OCI-LY1 (cell line): ENCODE measurements at regions not wholly inside any gene's neighbourhood (a gene's known extent, or its start where the extent isn't known, plus 50 kb on each side); places are given as distances from the start of the nearest gene placed in this dataset.

Experiments used
- H2AFZ ChIP-seq: fragments of 200-600 bp; sonication (generic), shearing (Covaris generic); 2 replicates; pipeline ENCODE4 v1.6.0; 2014; ENCODE audit warnings: antibody characterized with exemption, mild to moderate bottlenecking, low read length
- H3F3A ChIP-seq: fragments of 200-600 bp; sonication (generic), shearing (Covaris generic); 2 replicates; pipeline ENCODE4 v1.6.0; 2014; ENCODE audit warnings: mild to moderate bottlenecking, antibody characterized with exemption, low read length, moderate library complexity; ENCODE audit not compliant: insufficient read depth
- H3K27ac ChIP-seq: fragments of 200-600 bp; sonication (generic); 2 replicates; pipeline ENCODE4 v1.5.1; 2014; ENCODE audit warnings: low read length, mixed run types, mild to moderate bottlenecking, low read depth; ENCODE audit not compliant: poor library complexity, severe bottlenecking
- H3K27me3 ChIP-seq: fragments of 200-600 bp; sonication (generic); 2 replicates; pipeline ENCODE4 v1.6.0; 2014; ENCODE audit warnings: antibody characterized with exemption, mild to moderate bottlenecking, low read length, moderate library complexity; ENCODE audit not compliant: insufficient read depth
- H3K36me3 ChIP-seq: fragments of 200-600 bp; sonication (generic); 2 replicates; pipeline ENCODE4 v1.6.1; 2014; ENCODE audit warnings: mild to moderate bottlenecking, antibody characterized with exemption, low read length, moderate library complexity, mixed read lengths; ENCODE audit not compliant: insufficient read depth
- H3K4me1 ChIP-seq: fragments of 200-600 bp; sonication (generic); 2 replicates; pipeline ENCODE4 v1.5.1; 2014; ENCODE audit warnings: mild to moderate bottlenecking, low read length, moderate library complexity; ENCODE audit not compliant: insufficient read depth, severe bottlenecking
- H3K4me2 ChIP-seq: fragments of 200-600 bp; sonication (generic), shearing (Covaris generic); 2 replicates; pipeline ENCODE4 v1.6.1; 2014; ENCODE audit warnings: low read length
- H3K4me3 ChIP-seq: fragments of 200-600 bp; sonication (generic); 2 replicates; pipeline ENCODE4 v1.5.1; 2014; ENCODE audit warnings: low read length, low read depth, mild to moderate bottlenecking, mixed read lengths; ENCODE audit not compliant: poor library complexity, severe bottlenecking
- H3K79me2 ChIP-seq: fragments of 200-600 bp; shearing (Covaris generic); 2 replicates; pipeline ENCODE4 v1.6.1; 2016; ENCODE audit warnings: mixed run types, low read length, mixed read lengths; ENCODE audit not compliant: insufficient read depth
- H3K9ac ChIP-seq: fragments of 200-600 bp; sonication (generic), shearing (Covaris generic); 2 replicates; pipeline ENCODE4 v1.6.1; 2014; ENCODE audit warnings: mild to moderate bottlenecking, low read length, mixed read lengths
- H3K9me2 ChIP-seq: fragments of 200-600 bp; sonication (generic), shearing (Covaris generic); 2 replicates; pipeline ENCODE4 v1.6.1; 2014; ENCODE audit warnings: low read depth, mild to moderate bottlenecking, low read length, mixed read lengths
- H3K9me3 ChIP-seq: fragments of 200-600 bp; shearing (Covaris generic); 2 replicates; pipeline ENCODE4 v1.6.1; 2014; ENCODE audit warnings: low read length, mixed read lengths
- H4K20me1 ChIP-seq: fragments of 200-600 bp; sonication (generic), shearing (Covaris generic); 2 replicates; pipeline ENCODE4 v1.6.0; 2016; ENCODE audit warnings: mild to moderate bottlenecking, low read length; ENCODE audit not compliant: insufficient read depth
- EZH2 ChIP-seq: fragments of 200-600 bp; sonication (generic), shearing (Covaris generic); IDR thresholded peaks from 2 replicates; pipeline ENCODE4 v1.8.0; 2017; ENCODE audit warnings: borderline replicate concordance, mixed run types, mild to moderate bottlenecking, antibody characterized with exemption, low read length, moderate library complexity, mixed read lengths
- TF ChIP-seq, protein P1 (sequence below): fragments of 200-600 bp; sonication (generic), shearing (Covaris generic); IDR thresholded peaks from 2 replicates; pipeline ENCODE4 v1.5.1; 2017; ENCODE audit warnings: mild to moderate bottlenecking, antibody characterized with exemption, low read length, moderate library complexity, mixed read lengths

DNA sequence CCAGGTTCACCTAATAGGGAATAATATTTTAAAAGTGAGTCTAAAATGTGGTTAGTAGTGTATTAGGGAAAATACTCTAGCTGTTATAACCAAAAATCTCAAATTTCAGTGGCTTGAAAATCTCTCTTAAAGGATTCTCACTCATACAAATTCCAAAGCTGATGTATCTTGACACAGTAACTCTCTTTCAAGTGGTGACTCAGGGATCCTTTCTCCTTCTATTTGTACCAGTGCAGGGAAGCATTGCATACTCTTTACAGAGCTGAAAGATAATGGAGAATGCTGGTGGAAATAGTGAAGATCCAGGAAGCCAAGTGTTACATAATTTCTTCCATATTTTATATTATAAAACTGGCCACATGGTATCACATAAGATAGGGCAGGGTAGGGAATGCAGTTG lies 560.2 kb upstream of the CDH9 start:
- no peaks in the 10 kb centered on the region for H3K9me2 ChIP-seq
- H4K20me1 ChIP-seq: no peaks in the 10 kb centered on the region
- no peak overlapping the region for H2AFZ ChIP-seq
- no peak overlapping the region for H3K9ac ChIP-seq
- TF ChIP-seq, protein P1, sequence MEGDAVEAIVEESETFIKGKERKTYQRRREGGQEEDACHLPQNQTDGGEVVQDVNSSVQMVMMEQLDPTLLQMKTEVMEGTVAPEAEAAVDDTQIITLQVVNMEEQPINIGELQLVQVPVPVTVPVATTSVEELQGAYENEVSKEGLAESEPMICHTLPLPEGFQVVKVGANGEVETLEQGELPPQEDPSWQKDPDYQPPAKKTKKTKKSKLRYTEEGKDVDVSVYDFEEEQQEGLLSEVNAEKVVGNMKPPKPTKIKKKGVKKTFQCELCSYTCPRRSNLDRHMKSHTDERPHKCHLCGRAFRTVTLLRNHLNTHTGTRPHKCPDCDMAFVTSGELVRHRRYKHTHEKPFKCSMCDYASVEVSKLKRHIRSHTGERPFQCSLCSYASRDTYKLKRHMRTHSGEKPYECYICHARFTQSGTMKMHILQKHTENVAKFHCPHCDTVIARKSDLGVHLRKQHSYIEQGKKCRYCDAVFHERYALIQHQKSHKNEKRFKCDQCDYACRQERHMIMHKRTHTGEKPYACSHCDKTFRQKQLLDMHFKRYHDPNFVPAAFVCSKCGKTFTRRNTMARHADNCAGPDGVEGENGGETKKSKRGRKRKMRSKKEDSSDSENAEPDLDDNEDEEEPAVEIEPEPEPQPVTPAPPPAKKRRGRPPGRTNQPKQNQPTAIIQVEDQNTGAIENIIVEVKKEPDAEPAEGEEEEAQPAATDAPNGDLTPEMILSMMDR: no peak
- TF ChIP-seq EZH2: no peak
- H3K9me3 ChIP-seq: no peaks in the 10 kb centered on the region
- H3K4me1 ChIP-seq: no peaks in the 10 kb centered on the region
- no peak overlapping the region for H3K4me2 ChIP-seq
- no peak overlapping the region for H3K4me3 ChIP-seq
- no peaks in the 10 kb centered on the region for H3F3A ChIP-seq
- no peak overlapping the region for H3K27ac ChIP-seq
- H3K36me3 ChIP-seq: no peaks in the 10 kb centered on the region
- no peaks in the 10 kb centered on the region for H3K27me3 ChIP-seq
- H3K79me2 ChIP-seq: no peaks in the 10 kb centered on the region

DNA sequence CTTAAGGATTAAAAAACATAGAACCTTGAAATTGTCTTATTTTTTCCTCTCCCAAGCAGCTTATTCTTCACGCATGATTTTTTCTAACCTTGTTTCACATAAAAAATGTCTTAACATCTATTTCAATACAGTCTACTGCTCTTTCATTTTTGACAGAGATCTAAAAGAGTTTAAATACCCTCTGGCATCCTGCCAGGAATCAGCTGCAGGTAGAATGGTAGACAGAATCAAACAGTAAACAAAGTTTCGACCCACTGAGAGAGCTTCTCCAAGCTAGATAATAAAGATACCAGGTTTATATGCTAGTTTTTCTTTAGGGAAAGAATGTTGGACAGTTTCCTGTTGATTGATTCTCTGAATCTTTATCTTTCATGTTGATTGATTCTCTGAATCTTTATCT lies 555.8 kb upstream of the CDH9 start:
- Histone ChIP-seq H3K79me2 (no peaks in the 10 kb centered on the region), H3K9me3 (no peaks in the 10 kb centered on the region), H3K36me3 (no peaks in the 10 kb centered on the region), H3K4me1 (no peaks in the 10 kb centered on the region), H2AFZ (no peak overlapping the region), H3K4me3 (no peak overlapping the region), H3K9ac (no peak overlapping the region), H3F3A (no peaks in the 10 kb centered on the region), H3K9me2 (no peaks in the 10 kb centered on the region), H4K20me1 (no peaks in the 10 kb centered on the region), H3K27ac (no peak overlapping the region), H3K4me2 (no peak overlapping the region), H3K27me3 (no peaks in the 10 kb centered on the region)
- TF ChIP-seq, protein P1: no peak
- no peak for TF ChIP-seq EZH2

DNA sequence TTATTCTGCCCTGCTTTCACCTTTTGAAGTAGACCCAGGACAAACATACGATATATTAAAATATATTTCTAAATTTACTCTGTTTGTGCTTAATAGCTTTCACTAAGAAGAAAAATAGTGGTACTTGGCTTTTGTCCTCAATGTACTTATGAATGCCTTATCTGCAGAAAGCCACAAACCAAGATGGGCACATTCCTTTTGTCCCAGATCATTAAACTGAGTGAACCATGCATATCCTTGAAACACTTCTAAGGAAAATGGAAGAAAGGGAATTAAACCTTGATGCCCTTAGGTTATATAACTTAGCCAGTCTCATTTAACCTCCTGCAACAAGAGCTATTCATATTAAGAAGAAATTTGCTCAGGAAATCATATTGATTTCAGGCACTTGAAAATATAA lies 553.8 kb upstream of the CDH9 start:
- Histone ChIP-seq H4K20me1 (no peaks in the 10 kb centered on the region), H3K9me2 (no peaks in the 10 kb centered on the region), H3F3A (no peaks in the 10 kb centered on the region), H3K9me3 (no peaks in the 10 kb centered on the region), H3K27ac (no peak overlapping the region), H3K79me2 (no peaks in the 10 kb centered on the region), H3K4me3 (no peak overlapping the region), H3K4me1 (no peaks in the 10 kb centered on the region), H3K9ac (no peak overlapping the region), H3K36me3 (no peaks in the 10 kb centered on the region), H3K4me2 (no peak overlapping the region), H2AFZ (no peak overlapping the region), H3K27me3 (no peaks in the 10 kb centered on the region)
- no peak for TF ChIP-seq EZH2
- TF ChIP-seq, protein P1: no peak
